Vagina (tissue), 2 donors: ENCODE measurements at regions not wholly inside any gene's neighbourhood (a gene's known extent, or its start where the extent isn't known, plus 50 kb on each side); places are given as distances from the start of the nearest gene placed in this dataset.

Experiments
- CTCF ChIP-seq, 3 experiments: fragments of 450-650 bp in 2 of 3; fragments of 200-600 bp in 1 of 3; sonication (generic) in 1 of 3; IDR thresholded peaks; one replicate each; pipeline ENCODE4 v1.5.1; 2017 to 2019; ENCODE audit warnings: antibody characterized with exemption in 3 of 3, mild to moderate bottlenecking in 2 of 3, moderate library complexity in 2 of 3
- POLR2A ChIP-seq, 2 donors: fragments of 450-650 bp; IDR thresholded peaks; one replicate each; pipeline ENCODE4 v1.6.1; 2017; ENCODE audit warnings: antibody characterized with exemption in 2 of 2, mild to moderate bottlenecking in 2 of 2, moderate library complexity in 2 of 2
- POLR2AphosphoS5 ChIP-seq, 2 donors: sonication (generic); formaldehyde crosslinking; IDR thresholded peaks; one replicate each; pipeline ENCODE4 v1.9.0; 2017; ENCODE audit warnings: antibody characterized with exemption in 2 of 2, mild to moderate bottlenecking in 2 of 2, low read depth in 1 of 2; ENCODE audit not compliant: insufficient read depth in 1 of 2

DNA sequence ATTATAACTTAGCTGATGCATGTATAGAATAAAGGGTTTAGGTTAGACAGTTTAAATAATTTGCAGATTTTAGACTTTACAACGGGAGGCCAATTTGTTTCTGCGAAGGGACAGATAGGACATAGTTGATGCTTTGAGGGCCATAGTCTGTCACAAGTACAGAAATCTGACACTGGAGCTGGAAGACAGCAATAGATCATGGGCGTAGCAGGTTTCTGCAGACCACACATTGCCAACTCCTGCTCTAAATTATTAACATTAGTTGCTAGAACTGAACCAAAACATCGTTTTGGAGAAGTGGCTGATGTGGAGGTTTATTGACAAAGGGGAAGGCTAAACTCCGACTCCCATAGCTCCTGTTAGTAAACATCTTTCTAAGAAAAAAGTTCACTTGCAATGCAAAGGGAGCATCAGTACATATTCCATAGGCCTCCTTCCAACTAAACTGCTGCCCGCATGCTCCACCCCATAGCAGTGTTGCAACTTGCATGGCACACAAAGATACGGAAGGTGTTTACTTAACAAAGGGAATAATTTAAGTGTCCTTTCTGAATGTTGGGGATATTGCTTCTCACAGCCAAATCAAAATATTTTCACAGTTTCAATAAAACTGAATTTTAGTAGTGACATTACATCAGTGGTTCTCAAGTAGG is 862.0 kb upstream of the CXADR start:
- TF ChIP-seq CTCF (IDR thresholded peaks at IDR 0.05) = no peak
- no peak for TF ChIP-seq POLR2A (IDR thresholded peaks at IDR 0.05)
- TF ChIP-seq POLR2AphosphoS5 (IDR thresholded peaks at IDR 0.05; ENCODE audit: insufficient read depth in 1 of 2, low read depth in 1 of 2) = no peak
